ENCODE measurements at regions not wholly inside any gene's neighbourhood (a gene's known extent, or its start where the extent isn't known, plus 50 kb on each side); places are given as distances from the start of the nearest gene placed in this dataset.

DNA sequence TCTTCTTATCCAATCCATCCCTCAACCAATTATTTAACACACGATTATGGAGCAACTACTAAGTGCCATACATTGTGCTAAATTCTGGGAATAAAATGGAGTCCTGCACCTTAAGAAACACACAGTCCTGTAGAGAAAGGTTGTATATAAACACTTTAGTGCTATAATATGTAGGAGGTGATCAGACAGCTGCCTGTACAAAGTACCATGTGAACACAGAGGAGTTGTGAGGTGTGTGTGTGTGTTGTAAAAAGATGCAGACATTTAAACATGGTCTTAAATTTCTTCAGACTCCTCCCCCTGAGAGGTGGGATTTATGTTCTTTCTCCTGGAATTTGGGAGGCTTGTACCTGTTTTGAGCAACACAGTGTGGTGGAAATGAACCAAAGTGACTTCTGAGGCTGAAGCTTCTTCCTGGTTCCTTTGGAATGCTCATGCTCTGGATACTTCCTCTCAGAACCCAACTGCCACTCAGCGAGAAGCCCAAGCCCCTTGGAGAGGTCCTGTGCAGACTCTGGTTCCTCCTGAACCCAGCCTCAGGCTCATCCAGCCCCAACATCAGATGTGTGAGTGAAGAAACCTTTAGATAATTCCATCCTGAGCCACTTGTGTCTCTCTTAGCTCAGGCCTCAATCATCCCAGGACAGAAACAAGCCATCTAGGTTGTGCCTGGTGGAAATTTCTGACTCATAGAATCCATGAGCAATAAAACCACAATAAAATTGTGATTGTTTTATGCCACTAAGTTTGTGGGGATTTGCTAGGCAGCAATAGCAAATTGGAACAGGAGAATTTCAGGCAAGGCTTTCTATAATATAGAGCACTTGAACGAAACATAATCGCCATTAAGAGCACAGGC is 161.2 kb upstream of the FAM3C start:
- TF ChIP-seq CTCF (IDR thresholded peaks at IDR 0.05) = no peak
- DNase-seq (no peak), ATAC-seq (no peak)
- peaks cover 4% of the 10 kb centered on the region for H3K4me1 Mint-ChIP-seq (ENCODE audit: low read depth)
- no peak overlapping the region for H3K4me3 Mint-ChIP-seq
- H3K27ac Mint-ChIP-seq = no peak overlapping the region
- peaks cover 5% of the 10 kb centered on the region for H3K27me3 Mint-ChIP-seq
- H3K36me3 Mint-ChIP-seq (ENCODE audit: low read depth) = no peaks in the 10 kb centered on the region
- intact Hi-C loops (cut with micrococcal nuclease) = no loop called here
- ChIA-PET CTCF (interaction anchor here (0.9 to 1.3 kb wide), 2 partner anchors 9 to 191 kb away, joined by 3 to 5 read pairs; no protein-coding TSS in a partner anchor), POLR2A (no interaction called here)
- no peaks in the 10 kb centered on the region for H3K9me3 Mint-ChIP-seq

DNA sequence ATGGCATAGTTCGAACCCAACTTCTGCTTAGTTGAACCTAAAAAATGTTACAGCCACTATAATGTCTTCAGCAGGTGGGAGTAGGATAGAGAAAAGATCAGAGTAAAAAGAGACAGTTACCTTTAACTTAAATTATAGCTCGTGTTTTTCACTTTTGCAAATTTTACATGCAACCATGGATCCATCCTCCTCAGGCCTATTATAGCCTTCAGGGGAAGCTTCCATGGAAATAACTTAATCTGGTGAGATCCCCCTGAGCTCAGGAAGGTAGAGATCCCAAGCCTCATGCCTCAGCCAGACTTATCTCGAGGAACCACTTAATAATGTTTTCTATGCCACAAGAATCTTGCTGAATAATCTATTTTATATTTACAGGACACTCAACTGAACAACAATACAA is 159.4 kb upstream of the FAM3C start:
- intact Hi-C loops (cut with micrococcal nuclease) = no loop called here
- DNase-seq (no peak), ATAC-seq (no peak)
- Mint-ChIP-seq H3K36me3 (ENCODE audit: low read depth) (no peaks in the 10 kb centered on the region), H3K27ac (no peak overlapping the region), H3K4me1 (ENCODE audit: low read depth) (peaks cover 4% of the 10 kb centered on the region), H3K9me3 (no peaks in the 10 kb centered on the region), H3K4me3 (no peak overlapping the region), H3K27me3 (peaks cover 5% of the 10 kb centered on the region)
- ChIA-PET CTCF (interaction anchor here (0.6 kb wide), 1 partner anchor 38 kb away, joined by 3 read pairs; no protein-coding TSS in a partner anchor), POLR2A (no interaction called here)
- TF ChIP-seq CTCF (IDR thresholded peaks at IDR 0.05) = no peak

GRCh38 chr7:121547544-121548092 is 151.5 kb upstream of the FAM3C start:
- H3K4me1 Mint-ChIP-seq (ENCODE audit: low read depth) = peaks cover 35% of the 10 kb centered on the region
- DNase-seq = no peak
- POLR2A ChIA-PET = interaction anchor here (0.6 kb wide), 1 partner anchor 52 kb away, joined by 3 read pairs; no protein-coding TSS in a partner anchor
- H3K4me3 Mint-ChIP-seq = no peak overlapping the region
- H3K9me3 Mint-ChIP-seq = no peaks in the 10 kb centered on the region
- ATAC-seq = peak; percentile 69
- no peak overlapping the region for H3K27ac Mint-ChIP-seq
- peaks cover 2% of the 10 kb centered on the region for H3K27me3 Mint-ChIP-seq
- intact Hi-C loops (cut with micrococcal nuclease) = loop anchor here (1.0 to 10.0 kb wide), 4 partner anchors 50 to 413 kb away; no protein-coding TSS in a partner anchor
- H3K36me3 Mint-ChIP-seq (ENCODE audit: low read depth) = peaks cover 4% of the 10 kb centered on the region
- TF ChIP-seq CTCF (IDR thresholded peaks at IDR 0.05) = peak; percentile 81
- CTCF ChIA-PET = interaction anchor here (0.7 to 3.8 kb wide), 17 partner anchors 9 to 218 kb away, joined by 3 to 104 read pairs (median 4); partner anchors contain the start of gene FAM3C

DNA sequence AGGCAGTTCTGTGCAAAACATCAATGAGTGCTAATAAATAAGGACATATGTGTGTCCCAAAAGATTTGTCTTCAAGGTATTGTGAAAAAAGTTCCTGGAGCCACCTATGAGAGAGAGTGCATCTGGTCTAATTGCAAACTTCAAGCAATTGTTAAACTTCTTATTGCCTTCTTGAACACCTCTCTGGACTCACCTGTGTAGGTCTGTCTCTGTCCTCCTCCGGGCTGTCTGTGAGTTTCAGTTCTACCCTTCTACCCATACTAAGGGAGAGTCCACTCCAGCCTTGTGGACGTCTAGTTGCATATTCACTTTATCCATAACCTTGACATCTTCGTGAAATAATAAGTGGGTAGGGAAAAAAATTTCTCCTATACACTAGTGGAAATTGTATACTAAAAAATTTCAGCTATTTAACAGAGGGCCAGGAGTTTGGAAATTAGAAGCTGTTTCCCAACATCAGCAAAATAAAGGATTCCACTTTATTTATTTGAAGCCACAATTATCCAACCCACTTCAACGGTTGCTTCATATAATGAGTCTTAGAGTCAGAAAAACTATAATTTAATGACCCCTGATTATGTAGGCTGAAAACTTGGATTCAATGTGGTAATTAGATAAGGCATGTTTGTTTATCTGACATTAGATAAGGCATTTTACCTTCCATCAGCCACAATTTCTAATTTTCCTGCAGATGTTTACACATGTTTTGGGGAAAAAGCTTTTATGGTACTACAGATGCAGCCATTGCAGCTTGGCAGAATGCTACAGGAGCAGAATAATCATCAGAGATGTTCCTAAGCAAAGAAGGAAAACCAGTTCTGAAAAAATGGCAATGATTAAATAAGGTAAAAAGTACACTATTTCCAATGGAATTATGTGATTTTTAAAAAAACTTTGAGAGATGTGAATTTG is 150.8 kb upstream of the FAM3C start:
- intact Hi-C loops (cut with micrococcal nuclease) = loop anchor here (1.0 to 10.0 kb wide), 4 partner anchors 50 to 412 kb away; no protein-coding TSS in a partner anchor
- no peak for TF ChIP-seq CTCF (IDR thresholded peaks at IDR 0.05)
- Mint-ChIP-seq H3K36me3 (ENCODE audit: low read depth) (peaks cover 4% of the 10 kb centered on the region), H3K4me3 (no peak overlapping the region), H3K27me3 (no peaks in the 10 kb centered on the region), H3K4me1 (ENCODE audit: low read depth) (peaks cover 35% of the 10 kb centered on the region), H3K9me3 (no peaks in the 10 kb centered on the region), H3K27ac (no peak overlapping the region)
- ChIA-PET POLR2A (interaction anchor here (0.6 to 1.0 kb wide), 2 partner anchors 51 to 180 kb away, joined by 3 read pairs; no protein-coding TSS in a partner anchor), CTCF (interaction anchor here (0.7 to 3.8 kb wide), 16 partner anchors 10 to 217 kb away, joined by 3 to 104 read pairs (median 4); partner anchors contain the start of gene FAM3C)
- ATAC-seq (no peak), DNase-seq (no peak)
